CD4-positive, alpha-beta memory T cell (primary cell): ENCODE measurements at regions not wholly inside any gene's neighbourhood (a gene's known extent, or its start where the extent isn't known, plus 50 kb on each side); places are given as distances from the start of the nearest gene placed in this dataset.

Experiments used
- CTCF ChIA-PET: fragments of 350-600 bp; sonication (Branson Sonifier 250); formaldehyde crosslinking; loops from one replicate; lab custom pipeline; 2021; ENCODE audit warnings: inconsistent platforms; ENCODE audit not compliant: partially characterized antibody; lab: Charles Lee
- POLR2A ChIA-PET: fragments of 350-600 bp; sonication (Branson Sonifier 250); formaldehyde crosslinking; loops from one replicate; lab custom pipeline; 2021; ENCODE audit not compliant: partially characterized antibody; lab: Charles Lee
- DNase-seq, 5 donors: peaks; one replicate each; pipeline versions ENCODE4 v3.0.0 to v3.0.0-alpha.2; 2020 to 2022; ENCODE audit warnings: mixed read lengths in 1 of 5
- H3K27ac ChIP-seq: one replicate; pipeline ENCODE4 v1.7.0; 2013; ENCODE audit warnings: low read depth, low read length
- H3K27me3 ChIP-seq: 2 replicates; pipeline ENCODE4 v1.7.0; 2013; ENCODE audit warnings: mild to moderate bottlenecking, low read length, moderate library complexity; ENCODE audit not compliant: insufficient read depth
- H3K36me3 ChIP-seq: 2 replicates; pipeline ENCODE4 v1.7.0; 2013; ENCODE audit warnings: mild to moderate bottlenecking, low read length, moderate library complexity; ENCODE audit not compliant: insufficient read depth
- H3K4me1 ChIP-seq: 2 replicates; pipeline ENCODE4 v1.7.0; 2013; ENCODE audit warnings: mild to moderate bottlenecking, low read length, moderate library complexity; ENCODE audit not compliant: insufficient read depth
- H3K4me3 ChIP-seq, 2 donors: one replicate each; pipeline ENCODE4 v1.7.0; 2013; ENCODE audit warnings: low read length in 2 of 2, mild to moderate bottlenecking in 1 of 2
- H3K9me3 ChIP-seq, 2 donors: one replicate each; pipeline ENCODE4 v1.7.0; 2013; ENCODE audit warnings: low read length in 2 of 2, control low read depth in 1 of 2; ENCODE audit not compliant: control insufficient read depth in 1 of 2
- H3K27ac Mint-ChIP-seq, 7 donors: one replicate each; pipeline ENCODE4 v1.8.0; 2020 to 2021; ENCODE audit warnings: mixed read lengths in 7 of 7, mild to moderate bottlenecking in 6 of 7, inconsistent platforms in 3 of 7, moderate library complexity in 3 of 7
- H3K27me3 Mint-ChIP-seq, 2 donors: one replicate each; pipeline ENCODE4 v1.8.0; 2020 to 2021; ENCODE audit warnings: mixed read lengths in 2 of 2
- H3K36me3 Mint-ChIP-seq, 2 donors: one replicate each; pipeline ENCODE4 v1.8.0; 2020 to 2021; ENCODE audit warnings: mixed read lengths in 2 of 2, inconsistent platforms in 1 of 2, mild to moderate bottlenecking in 1 of 2
- H3K4me1 Mint-ChIP-seq, 4 donors: one replicate each; pipeline ENCODE4 v1.8.0; 2020 to 2021; ENCODE audit warnings: mixed read lengths in 4 of 4, mild to moderate bottlenecking in 1 of 4
- H3K4me3 Mint-ChIP-seq, 8 donors: one replicate each; pipeline ENCODE4 v1.8.0; 2020 to 2021; ENCODE audit warnings: mixed read lengths in 8 of 8, mild to moderate bottlenecking in 7 of 8, moderate library complexity in 6 of 8, inconsistent platforms in 3 of 8
- H3K9me3 Mint-ChIP-seq, 8 donors: one replicate each; pipeline ENCODE4 v1.8.0; 2020 to 2021; ENCODE audit warnings: mixed read lengths in 8 of 8, mild to moderate bottlenecking in 5 of 8, inconsistent platforms in 3 of 8, moderate library complexity in 1 of 8
- intact Hi-C: fragments of 100-400 bp; cut with micrococcal nuclease; formaldehyde crosslinking; loops from one replicate; pipeline ENCODE4 v1.15.1; 2023

GRCh38 chr15:24861014-24861690 lies 93.6 kb upstream of the SNRPN start:
- no peak overlapping the region for H3K4me3 Mint-ChIP-seq

DNA sequence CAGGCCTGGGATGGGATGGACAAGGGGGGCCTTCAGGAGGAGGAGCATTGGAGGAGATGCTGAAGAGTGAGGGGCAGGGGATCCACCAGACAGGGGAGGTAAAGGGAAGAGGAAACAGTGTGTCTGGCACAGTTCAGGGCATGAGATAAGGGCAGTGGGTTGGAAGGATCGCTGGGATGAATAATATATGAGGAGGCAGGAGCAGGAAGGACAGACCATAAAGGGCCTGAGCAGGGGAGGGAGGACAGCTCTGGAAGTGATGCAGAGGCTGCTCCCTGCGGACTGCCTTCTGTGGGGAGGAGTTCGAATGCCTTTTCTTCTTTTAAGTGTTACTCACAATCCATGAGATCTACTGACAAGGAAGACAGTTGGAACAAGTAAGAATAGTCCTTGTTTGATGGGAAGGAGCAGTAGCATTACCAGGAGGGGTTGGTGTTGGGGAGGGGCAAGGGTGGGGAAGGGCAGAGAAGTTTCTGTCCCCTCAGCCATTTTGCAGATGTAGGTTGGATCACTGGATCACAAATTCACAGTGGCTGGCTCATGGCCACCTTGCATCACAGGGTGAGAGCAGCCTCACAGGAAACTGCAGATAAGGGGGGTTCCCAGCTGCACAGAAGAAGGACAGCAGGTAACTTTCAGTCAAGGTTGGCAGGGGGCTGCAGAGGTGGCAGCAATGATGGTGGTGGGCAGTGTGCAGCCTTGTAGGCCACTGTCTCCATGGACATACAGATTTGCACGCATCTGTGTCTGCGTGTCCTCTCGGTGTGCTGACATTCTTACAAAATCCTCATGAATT lies 91.9 kb upstream of the SNRPN start:
- Mint-ChIP-seq H3K27me3 (no peaks in the 10 kb centered on the region), H3K27ac (no peak overlapping the region), H3K9me3 (peaks cover 4 to 38% (median 11%) of the 10 kb centered on the region in 8 donors), H3K4me3 (no peak overlapping the region), H3K4me1 (no peaks in the 10 kb centered on the region), H3K36me3 (no peaks in the 10 kb centered on the region)
- intact Hi-C loops = no loop called here
- no peak overlapping the region for H3K27ac ChIP-seq
- no peak overlapping the region for H3K4me3 ChIP-seq
- peaks cover 0 to 4% of the 10 kb centered on the region in 2 donors for H3K9me3 ChIP-seq
- DNase-seq = no peak
- no peaks in the 10 kb centered on the region for H3K27me3 ChIP-seq
- CTCF ChIA-PET = no interaction called here
- POLR2A ChIA-PET = no interaction called here
- H3K36me3 ChIP-seq = no peaks in the 10 kb centered on the region
- H3K4me1 ChIP-seq = no peaks in the 10 kb centered on the region

More at GRCh38 chr15:24861014-24861690, 93.6 kb upstream of the SNRPN start:
- Histone ChIP-seq H3K27ac (no peak overlapping the region), H3K4me1 (no peaks in the 10 kb centered on the region), H3K4me3 (no peak overlapping the region), H3K27me3 (no peaks in the 10 kb centered on the region), H3K9me3 (peaks cover 0 to 3% of the 10 kb centered on the region in 2 donors), H3K36me3 (no peaks in the 10 kb centered on the region)
- ChIA-PET POLR2A (no interaction called here), CTCF (no interaction called here)
- Mint-ChIP-seq H3K9me3 (peaks cover 4 to 32% (median 12%) of the 10 kb centered on the region in 8 donors), H3K27me3 (no peaks in the 10 kb centered on the region), H3K27ac (no peak overlapping the region), H3K36me3 (no peaks in the 10 kb centered on the region), H3K4me1 (no peaks in the 10 kb centered on the region)
- intact Hi-C loops = no loop called here
- no peak for DNase-seq

GRCh38 chr15:24865303-24865702 lies 89.5 kb upstream of the SNRPN start:
- Histone ChIP-seq H3K27me3 (no peaks in the 10 kb centered on the region), H3K27ac (no peak overlapping the region), H3K9me3 (peaks cover 0 to 4% of the 10 kb centered on the region in 2 donors), H3K4me1 (no peaks in the 10 kb centered on the region), H3K36me3 (no peaks in the 10 kb centered on the region), H3K4me3 (no peak overlapping the region)
- H3K9me3 Mint-ChIP-seq = peaks cover 4 to 33% (median 10%) of the 10 kb centered on the region in 8 donors
- H3K4me3 Mint-ChIP-seq = no peak overlapping the region
- no peaks in the 10 kb centered on the region for H3K36me3 Mint-ChIP-seq
- H3K27me3 Mint-ChIP-seq = no peaks in the 10 kb centered on the region
- ChIA-PET POLR2A (no interaction called here), CTCF (no interaction called here)
- DNase-seq = no peak
- intact Hi-C loops = no loop called here
- no peaks in the 10 kb centered on the region for H3K4me1 Mint-ChIP-seq
- no peak overlapping the region for H3K27ac Mint-ChIP-seq

- no peak for DNase-seq
- Histone ChIP-seq H3K36me3 (no peaks in the 10 kb centered on the region), H3K27ac (no peak overlapping the region), H3K27me3 (no peaks in the 10 kb centered on the region), H3K4me3 (no peak overlapping the region), H3K4me1 (no peaks in the 10 kb centered on the region), H3K9me3 (no peaks in the 10 kb centered on the region)
- Mint-ChIP-seq H3K4me3 (peak overlapping the region in 1 of 8 donors; percentile 80), H3K27me3 (no peaks in the 10 kb centered on the region), H3K4me1 (peaks cover 0 to 6% (median 0%) of the 10 kb centered on the region in 4 donors), H3K27ac (no peak overlapping the region), H3K36me3 (peaks cover 0 to 7% of the 10 kb centered on the region in 2 donors), H3K9me3 (peaks cover 0 to 50% (median 32%) of the 10 kb centered on the region in 8 donors)
- CTCF ChIA-PET = no interaction called here
- POLR2A ChIA-PET = no interaction called here
- intact Hi-C loops = no loop called here
Measured at GRCh38 chr15:24877174-24877573, 77.6 kb upstream of the SNRPN start.

DNA sequence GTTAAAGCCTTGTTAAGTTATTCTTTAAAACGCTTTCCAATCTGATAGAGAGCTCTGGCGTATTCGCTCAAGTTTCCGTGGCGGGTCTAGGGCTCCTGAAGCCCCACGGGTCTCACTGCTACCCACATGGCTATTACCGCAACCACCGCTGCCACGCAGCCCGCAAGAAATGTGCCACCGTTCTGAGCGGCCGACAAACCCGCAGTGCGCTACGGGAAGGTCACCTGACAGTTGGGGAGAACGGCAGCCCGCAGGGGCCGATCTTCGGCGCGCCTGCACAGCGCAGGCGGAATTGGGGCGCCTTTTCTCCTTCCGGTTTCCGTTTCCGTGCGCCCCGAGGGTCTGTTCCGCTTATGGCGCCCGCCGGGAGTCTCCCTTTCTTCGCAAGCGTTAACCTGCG lies 76.6 kb upstream of the SNRPN start:
- H3K36me3 ChIP-seq = no peaks in the 10 kb centered on the region
- no peaks in the 10 kb centered on the region for H3K27me3 ChIP-seq
- Mint-ChIP-seq H3K27ac (no peak overlapping the region), H3K36me3 (peaks cover 0 to 7% of the 10 kb centered on the region in 2 donors), H3K27me3 (no peaks in the 10 kb centered on the region), H3K9me3 (peaks cover 0 to 49% (median 29%) of the 10 kb centered on the region in 8 donors), H3K4me3 (peak overlapping the region in 6 of 8 donors; percentile 39 to 80 (median 66)), H3K4me1 (peaks cover 0 to 6% (median 0%) of the 10 kb centered on the region in 4 donors)
- H3K9me3 ChIP-seq = no peaks in the 10 kb centered on the region
- peak in 1 of 5 donors; percentile 1 for DNase-seq
- intact Hi-C loops = no loop called here
- ChIA-PET CTCF (no interaction called here), POLR2A (no interaction called here)
- no peak overlapping the region for H3K4me3 ChIP-seq
- H3K4me1 ChIP-seq = no peaks in the 10 kb centered on the region
- no peak overlapping the region for H3K27ac ChIP-seq

GRCh38 chr15:24879492-24879891 lies 75.3 kb upstream of the SNRPN start:
- H3K4me3 ChIP-seq = no peak overlapping the region
- H3K4me3 Mint-ChIP-seq = peak overlapping the region in 1 of 8 donors; percentile 23
- H3K36me3 ChIP-seq = no peaks in the 10 kb centered on the region
- peaks cover 0 to 6% (median 0%) of the 10 kb centered on the region in 4 donors for H3K4me1 Mint-ChIP-seq
- H3K9me3 ChIP-seq = no peaks in the 10 kb centered on the region
- DNase-seq = no peak
- intact Hi-C loops = no loop called here
- no peak overlapping the region for H3K27ac Mint-ChIP-seq
- no peaks in the 10 kb centered on the region for H3K27me3 ChIP-seq
- POLR2A ChIA-PET = no interaction called here
- CTCF ChIA-PET = no interaction called here
- H3K27me3 Mint-ChIP-seq = no peaks in the 10 kb centered on the region
- H3K36me3 Mint-ChIP-seq = peaks cover 0 to 7% of the 10 kb centered on the region in 2 donors
- H3K4me1 ChIP-seq = no peaks in the 10 kb centered on the region
- no peak overlapping the region for H3K27ac ChIP-seq
- H3K9me3 Mint-ChIP-seq = peaks cover 0 to 50% (median 27%) of the 10 kb centered on the region in 8 donors

DNA sequence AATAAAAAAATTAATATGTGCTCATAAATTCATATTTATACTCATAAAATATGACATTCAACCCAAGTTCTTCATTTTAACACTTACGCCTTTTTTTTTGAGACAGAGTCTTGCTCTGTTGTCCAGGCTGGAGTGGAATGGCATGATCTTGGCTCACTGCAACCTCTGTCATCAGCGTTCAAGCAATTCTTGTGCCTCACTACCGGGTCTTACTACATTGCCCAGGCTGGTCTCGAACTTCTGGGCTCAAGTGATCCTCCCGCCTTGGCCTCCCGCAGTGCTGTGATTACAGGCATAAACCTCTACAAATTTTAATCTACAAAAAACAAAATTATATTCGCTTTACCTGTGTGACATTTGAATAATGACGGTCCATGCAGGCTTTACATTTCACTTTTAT lies 74.1 kb upstream of the SNRPN start:
- Mint-ChIP-seq H3K9me3 (peaks cover 0 to 43% (median 21%) of the 10 kb centered on the region in 8 donors), H3K27ac (no peak overlapping the region), H3K27me3 (no peaks in the 10 kb centered on the region), H3K4me3 (no peak overlapping the region), H3K36me3 (peaks cover 0 to 7% of the 10 kb centered on the region in 2 donors), H3K4me1 (peaks cover 0 to 6% (median 0%) of the 10 kb centered on the region in 4 donors)
- ChIA-PET CTCF (no interaction called here), POLR2A (no interaction called here)
- no peaks in the 10 kb centered on the region for H3K27me3 ChIP-seq
- no peak overlapping the region for H3K27ac ChIP-seq
- H3K9me3 ChIP-seq = no peaks in the 10 kb centered on the region
- H3K4me3 ChIP-seq = no peak overlapping the region
- DNase-seq = no peak
- no peaks in the 10 kb centered on the region for H3K36me3 ChIP-seq
- intact Hi-C loops = no loop called here
- H3K4me1 ChIP-seq = no peaks in the 10 kb centered on the region
